Activated CD8-positive, alpha-beta memory T cell treated with anti-CD3 and anti-CD28 coated beads, Interleukin-2, amount 50 U/mL, for 1 hour (primary cell): ENCODE measurements at regions not wholly inside any gene's neighbourhood (a gene's known extent, or its start where the extent isn't known, plus 50 kb on each side); places are given as distances from the start of the nearest gene placed in this dataset.
"Not testable (repeated sequence)": the region's sequence is repeated elsewhere in the genome, so short reads cannot be mapped to it uniquely, and the experiment has no call there.

ENCODE experiments used
- DNase-seq: peaks from one replicate; pipeline ENCODE4 v3.0.0-alpha.2; 2020; ENCODE audit errors: extremely low read depth

DNA sequence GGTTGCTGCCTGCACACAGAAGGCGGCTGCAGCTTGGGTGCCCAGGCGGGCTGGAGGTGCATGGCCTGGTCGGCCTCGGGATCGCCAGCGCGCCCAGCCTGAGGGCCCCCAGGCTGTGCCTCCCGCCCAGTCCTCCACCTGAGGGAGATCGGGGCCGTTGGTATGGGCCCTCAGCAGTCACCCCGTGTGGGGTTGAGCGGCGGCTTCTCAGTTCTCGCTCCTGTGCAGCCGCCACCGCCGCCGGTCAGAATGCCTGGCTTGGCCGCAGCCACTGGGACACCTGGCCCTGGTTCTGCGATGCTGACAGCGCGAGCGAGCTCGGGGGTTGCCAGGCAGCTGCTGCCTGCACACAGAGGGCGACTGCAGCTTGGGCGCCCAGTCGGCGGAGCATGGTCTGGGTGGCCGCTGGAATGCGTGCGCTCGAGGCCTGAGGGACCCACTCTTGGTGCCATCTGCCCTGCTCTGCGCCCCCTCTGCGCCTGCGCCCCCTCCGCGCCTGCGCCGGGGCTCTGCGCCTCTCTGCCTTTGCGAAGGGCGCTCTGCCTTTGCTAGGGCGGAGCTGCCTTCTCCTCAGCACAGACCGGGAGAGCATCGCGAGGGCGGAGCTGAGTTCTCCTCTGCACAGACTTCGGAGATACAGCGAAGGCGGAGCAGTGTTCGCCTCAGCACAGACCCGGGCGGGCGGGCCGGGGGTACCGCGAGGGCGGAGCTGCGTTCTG is 84.6 kb upstream of the ZNG1F start:
- peak; percentile 28 for DNase-seq

- not testable (repeated sequence) for DNase-seq
Measured at GRCh38 chr9:41272879-41273548, 83.9 kb upstream of the ZNG1F start.

DNA sequence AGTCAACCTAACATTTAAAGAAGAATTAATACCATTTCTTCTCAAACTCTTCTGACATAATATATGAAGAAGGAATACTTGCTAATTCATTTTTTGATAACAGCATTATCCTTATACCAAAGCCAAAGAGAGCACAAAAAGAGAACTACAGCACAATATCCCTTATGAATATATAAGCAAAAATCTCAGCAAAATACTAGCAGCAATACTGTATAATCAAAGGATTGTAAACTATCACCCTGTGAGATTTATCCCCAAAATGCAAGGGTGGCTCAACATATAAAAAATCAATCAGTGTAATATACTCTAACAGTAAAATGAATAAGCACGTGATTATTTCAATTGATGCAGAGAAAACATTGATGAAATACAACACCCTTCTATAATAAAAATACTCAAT is 81.9 kb upstream of the ZNG1F start:
- DNase-seq = not testable (repeated sequence)

- not testable (repeated sequence) for DNase-seq
Measured at GRCh38 chr9:41269471-41269870, 80.4 kb upstream of the ZNG1F start.

- DNase-seq = not testable (repeated sequence)
Measured at GRCh38 chr9:41269054-41269453, 79.9 kb upstream of the ZNG1F start.

DNA sequence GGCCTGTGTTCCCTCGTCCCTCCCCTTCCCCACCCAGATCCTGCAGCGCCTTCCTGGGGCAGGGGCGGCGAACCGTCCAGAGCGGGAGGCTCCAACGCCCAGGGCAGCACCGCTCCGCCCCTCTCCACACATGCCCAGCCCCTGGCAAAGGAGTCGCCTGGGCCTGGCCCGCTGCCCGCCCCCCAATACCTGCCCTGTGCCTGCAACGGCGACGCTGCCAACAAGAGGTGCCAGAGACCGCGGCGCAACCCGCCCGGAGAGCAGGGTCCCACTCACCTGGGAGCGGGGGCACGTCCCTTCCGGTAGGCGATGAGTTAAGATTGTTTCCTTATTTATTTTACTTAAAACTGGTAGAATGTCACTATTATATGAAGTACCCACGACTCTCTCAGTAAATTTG is 77.5 kb upstream of the ZNG1F start:
- DNase-seq = not testable (repeated sequence)

- not testable (repeated sequence) for DNase-seq
Measured at GRCh38 chr9:41266000-41266399, 76.9 kb upstream of the ZNG1F start.

- not testable (repeated sequence) for DNase-seq
Measured at GRCh38 chr9:41251973-41252372, 62.9 kb upstream of the ZNG1F start.

DNA sequence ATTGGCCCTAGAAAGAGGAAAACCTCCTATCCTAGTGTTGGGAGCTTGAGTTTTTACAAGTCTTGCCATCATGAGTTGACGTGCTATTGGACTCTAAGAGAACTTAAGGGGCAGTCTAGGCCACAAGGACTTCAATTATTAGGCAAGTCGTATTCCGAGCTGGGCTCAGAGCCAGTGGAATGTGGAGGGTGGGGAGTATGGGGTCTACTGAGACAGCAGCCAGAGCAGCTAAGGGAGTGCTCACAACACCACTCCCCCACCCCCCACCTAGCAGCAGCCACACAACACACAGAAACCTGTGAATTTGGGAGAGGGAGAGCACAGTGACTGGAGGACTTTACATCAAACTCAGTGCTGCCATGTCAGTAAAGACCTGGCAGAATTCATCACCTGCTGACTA is 62.0 kb upstream of the ZNG1F start:
- not testable (repeated sequence) for DNase-seq

DNA sequence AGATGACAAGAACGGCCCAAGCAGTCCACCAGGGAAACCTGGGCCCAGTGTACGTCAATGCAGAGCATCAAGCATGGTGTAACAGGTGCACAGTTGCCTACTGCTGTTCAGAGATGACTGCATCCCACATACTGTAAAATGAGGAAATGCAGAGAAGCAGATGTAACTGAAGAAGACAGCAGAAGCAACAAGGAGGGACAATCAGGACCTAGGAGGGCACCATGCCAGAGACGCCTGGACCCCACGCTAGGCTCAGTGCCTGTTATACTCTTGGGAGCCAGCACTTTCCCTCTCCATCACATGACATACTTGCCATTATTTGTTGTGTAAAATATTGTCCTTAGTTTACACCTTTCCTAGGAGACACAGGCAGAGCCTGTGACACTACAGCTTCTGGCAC is 57.6 kb upstream of the ZNG1F start:
- DNase-seq = not testable (repeated sequence)
